ENCODE measurements at regions not wholly inside any gene's neighbourhood (a gene's known extent, or its start where the extent isn't known, plus 50 kb on each side); places are given as distances from the start of the nearest gene placed in this dataset.

DNA sequence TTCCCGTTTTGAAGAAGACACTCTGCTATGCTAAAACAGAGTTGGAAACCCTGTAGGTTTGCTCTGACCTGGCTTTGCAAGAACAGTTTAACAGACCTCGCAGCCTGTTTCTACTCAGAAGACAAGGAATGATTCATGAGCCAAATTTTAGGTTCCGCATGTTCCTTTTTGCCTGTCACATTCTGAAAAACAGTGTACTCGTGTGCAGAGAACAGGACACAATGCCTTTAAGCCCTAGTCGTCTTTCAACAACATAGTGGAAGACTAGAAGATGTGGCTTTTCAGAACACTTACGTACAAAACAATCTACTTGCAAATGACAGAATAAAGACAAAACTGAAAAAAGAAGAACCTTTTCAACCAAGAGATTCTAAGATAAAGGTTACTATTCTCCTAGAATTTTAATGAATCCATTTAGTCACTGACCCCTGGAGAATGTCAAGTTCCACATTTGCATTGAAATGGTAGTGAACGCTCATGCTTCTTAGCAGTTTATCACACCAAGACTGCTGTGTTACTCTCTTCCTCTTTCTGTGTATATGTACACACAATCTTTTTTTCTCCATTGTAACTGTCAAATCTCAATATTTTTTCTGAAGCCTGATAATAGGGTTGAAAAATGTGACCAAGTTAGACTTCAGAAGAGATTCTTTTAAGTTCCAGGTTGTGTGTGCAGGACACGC lies 220.7 kb upstream of the NRSN1 start:
- TF ChIP-seq, protein P1, sequence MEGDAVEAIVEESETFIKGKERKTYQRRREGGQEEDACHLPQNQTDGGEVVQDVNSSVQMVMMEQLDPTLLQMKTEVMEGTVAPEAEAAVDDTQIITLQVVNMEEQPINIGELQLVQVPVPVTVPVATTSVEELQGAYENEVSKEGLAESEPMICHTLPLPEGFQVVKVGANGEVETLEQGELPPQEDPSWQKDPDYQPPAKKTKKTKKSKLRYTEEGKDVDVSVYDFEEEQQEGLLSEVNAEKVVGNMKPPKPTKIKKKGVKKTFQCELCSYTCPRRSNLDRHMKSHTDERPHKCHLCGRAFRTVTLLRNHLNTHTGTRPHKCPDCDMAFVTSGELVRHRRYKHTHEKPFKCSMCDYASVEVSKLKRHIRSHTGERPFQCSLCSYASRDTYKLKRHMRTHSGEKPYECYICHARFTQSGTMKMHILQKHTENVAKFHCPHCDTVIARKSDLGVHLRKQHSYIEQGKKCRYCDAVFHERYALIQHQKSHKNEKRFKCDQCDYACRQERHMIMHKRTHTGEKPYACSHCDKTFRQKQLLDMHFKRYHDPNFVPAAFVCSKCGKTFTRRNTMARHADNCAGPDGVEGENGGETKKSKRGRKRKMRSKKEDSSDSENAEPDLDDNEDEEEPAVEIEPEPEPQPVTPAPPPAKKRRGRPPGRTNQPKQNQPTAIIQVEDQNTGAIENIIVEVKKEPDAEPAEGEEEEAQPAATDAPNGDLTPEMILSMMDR (IDR thresholded peaks at IDR 0.05; ENCODE audit: insufficient read depth, low read length, poor library complexity, severe bottlenecking): no peak
- DNase-seq (ENCODE audit: low read depth): no peak
- Histone ChIP-seq H3K36me3 (ENCODE audit: control insufficient read depth, insufficient read depth, low read length) (no peaks in the 10 kb centered on the region), H3K4me3 (ENCODE audit: low read depth, low read length) (no peak overlapping the region), H3K27me3 (ENCODE audit: control insufficient read depth, insufficient read depth, low read length) (no peaks in the 10 kb centered on the region)

DNA sequence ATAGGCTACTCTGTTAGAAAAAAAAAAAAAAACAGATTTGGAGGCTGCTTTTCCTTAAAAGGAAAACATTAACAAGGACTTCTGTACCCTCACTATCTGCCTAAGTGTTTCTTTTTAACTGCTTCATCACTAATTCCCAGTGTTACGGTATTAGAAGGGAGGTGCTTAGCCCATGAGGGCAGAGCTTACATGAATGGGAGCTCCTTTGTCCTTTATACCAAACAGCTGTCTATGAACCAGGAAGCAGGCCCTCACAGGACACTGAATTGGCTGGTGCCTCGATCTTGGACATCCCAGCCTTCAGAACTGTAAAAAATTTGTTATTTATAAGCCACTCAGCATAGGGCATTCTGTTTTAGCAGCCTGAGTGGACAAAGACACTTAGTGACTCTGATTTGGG lies 215.6 kb upstream of the NRSN1 start:
- Histone ChIP-seq H3K36me3 (ENCODE audit: control insufficient read depth, insufficient read depth, low read length) (no peaks in the 10 kb centered on the region), H3K4me3 (ENCODE audit: low read depth, low read length) (no peak overlapping the region), H3K27me3 (ENCODE audit: control insufficient read depth, insufficient read depth, low read length) (no peaks in the 10 kb centered on the region)
- DNase-seq (ENCODE audit: low read depth): no peak
- TF ChIP-seq, protein P1 (IDR thresholded peaks at IDR 0.05; ENCODE audit: insufficient read depth, low read length, poor library complexity, severe bottlenecking): no peak

- Histone ChIP-seq H3K4me3 (ENCODE audit: low read depth, low read length) (no peak overlapping the region), H3K36me3 (ENCODE audit: control insufficient read depth, insufficient read depth, low read length) (no peaks in the 10 kb centered on the region), H3K27me3 (ENCODE audit: control insufficient read depth, insufficient read depth, low read length) (no peaks in the 10 kb centered on the region)
- TF ChIP-seq, protein P1 (IDR thresholded peaks at IDR 0.05; ENCODE audit: insufficient read depth, low read length, poor library complexity, severe bottlenecking): no peak
- no peak for DNase-seq (ENCODE audit: low read depth)
Observed at GRCh38 chr6:23927935-23928334, 198.1 kb upstream of the NRSN1 start.

DNA sequence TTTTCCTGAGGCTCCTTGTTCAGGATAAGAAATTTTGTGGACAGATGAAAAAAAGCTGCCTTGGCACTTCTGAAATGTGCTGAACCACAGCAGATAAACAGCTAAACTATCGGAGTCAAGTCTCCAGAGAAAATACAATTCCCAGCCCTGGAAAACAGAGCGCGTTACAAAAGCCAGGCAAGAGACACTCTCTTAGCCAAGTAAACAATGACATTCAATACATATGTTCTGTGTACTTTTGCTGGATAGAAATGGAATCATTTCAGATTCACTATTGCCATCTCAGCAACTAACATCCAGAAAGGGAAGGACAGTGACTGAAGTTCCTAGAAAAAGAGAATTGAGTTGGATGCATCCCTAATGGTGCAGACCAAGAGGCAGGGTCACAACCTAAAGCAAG lies 196.8 kb upstream of the NRSN1 start:
- TF ChIP-seq, protein P1 (IDR thresholded peaks at IDR 0.05; ENCODE audit: insufficient read depth, low read length, poor library complexity, severe bottlenecking): no peak
- H3K36me3 ChIP-seq (ENCODE audit: control insufficient read depth, insufficient read depth, low read length): no peaks in the 10 kb centered on the region
- DNase-seq (ENCODE audit: low read depth): no peak
- H3K4me3 ChIP-seq (ENCODE audit: low read depth, low read length): no peak overlapping the region
- no peaks in the 10 kb centered on the region for H3K27me3 ChIP-seq (ENCODE audit: control insufficient read depth, insufficient read depth, low read length)

DNA sequence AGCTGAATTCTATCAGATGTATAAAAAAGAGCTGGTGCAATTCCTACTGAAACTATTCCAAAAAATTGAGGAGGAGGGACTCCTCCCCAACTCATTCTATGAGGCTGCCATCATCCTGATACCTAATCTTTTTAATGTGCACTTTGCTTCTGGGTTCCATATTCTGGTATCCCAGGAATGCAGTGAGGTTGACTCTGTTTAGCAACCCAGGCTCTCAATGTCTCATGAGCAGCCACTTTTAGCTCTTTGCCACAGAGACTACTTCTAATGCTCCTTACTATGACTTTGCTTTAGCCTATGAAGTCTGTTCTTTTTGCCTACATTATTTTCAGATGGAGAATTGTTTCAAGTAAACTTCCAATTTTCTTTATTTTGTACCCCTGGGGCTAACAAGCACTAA lies 185.5 kb upstream of the NRSN1 start:
- Histone ChIP-seq H3K36me3 (ENCODE audit: control insufficient read depth, insufficient read depth, low read length) (no peaks in the 10 kb centered on the region), H3K4me3 (ENCODE audit: low read depth, low read length) (no peak overlapping the region), H3K27me3 (ENCODE audit: control insufficient read depth, insufficient read depth, low read length) (no peaks in the 10 kb centered on the region)
- TF ChIP-seq, protein P1 (IDR thresholded peaks at IDR 0.05; ENCODE audit: insufficient read depth, low read length, poor library complexity, severe bottlenecking): no peak
- DNase-seq (ENCODE audit: low read depth): no peak

GRCh38 chr6:23951691-23952090 lies 174.3 kb upstream of the NRSN1 start:
- no peaks in the 10 kb centered on the region for H3K27me3 ChIP-seq (ENCODE audit: control insufficient read depth, insufficient read depth, low read length)
- TF ChIP-seq, protein P1 (IDR thresholded peaks at IDR 0.05; ENCODE audit: insufficient read depth, low read length, poor library complexity, severe bottlenecking): no peak
- no peaks in the 10 kb centered on the region for H3K36me3 ChIP-seq (ENCODE audit: control insufficient read depth, insufficient read depth, low read length)
- DNase-seq (ENCODE audit: low read depth): no peak
- no peak overlapping the region for H3K4me3 ChIP-seq (ENCODE audit: low read depth, low read length)

Data from kidney epithelial cell (primary cell).